ENCODE measurements at regions not wholly inside any gene's neighbourhood (a gene's known extent, or its start where the extent isn't known, plus 50 kb on each side); places are given as distances from the start of the nearest gene placed in this dataset.

- intact Hi-C loops (cut with DNase I) = no loop called here
- TF ChIP-seq, protein P1, sequence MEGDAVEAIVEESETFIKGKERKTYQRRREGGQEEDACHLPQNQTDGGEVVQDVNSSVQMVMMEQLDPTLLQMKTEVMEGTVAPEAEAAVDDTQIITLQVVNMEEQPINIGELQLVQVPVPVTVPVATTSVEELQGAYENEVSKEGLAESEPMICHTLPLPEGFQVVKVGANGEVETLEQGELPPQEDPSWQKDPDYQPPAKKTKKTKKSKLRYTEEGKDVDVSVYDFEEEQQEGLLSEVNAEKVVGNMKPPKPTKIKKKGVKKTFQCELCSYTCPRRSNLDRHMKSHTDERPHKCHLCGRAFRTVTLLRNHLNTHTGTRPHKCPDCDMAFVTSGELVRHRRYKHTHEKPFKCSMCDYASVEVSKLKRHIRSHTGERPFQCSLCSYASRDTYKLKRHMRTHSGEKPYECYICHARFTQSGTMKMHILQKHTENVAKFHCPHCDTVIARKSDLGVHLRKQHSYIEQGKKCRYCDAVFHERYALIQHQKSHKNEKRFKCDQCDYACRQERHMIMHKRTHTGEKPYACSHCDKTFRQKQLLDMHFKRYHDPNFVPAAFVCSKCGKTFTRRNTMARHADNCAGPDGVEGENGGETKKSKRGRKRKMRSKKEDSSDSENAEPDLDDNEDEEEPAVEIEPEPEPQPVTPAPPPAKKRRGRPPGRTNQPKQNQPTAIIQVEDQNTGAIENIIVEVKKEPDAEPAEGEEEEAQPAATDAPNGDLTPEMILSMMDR (IDR thresholded peaks at IDR 0.05; ENCODE audit: borderline replicate concordance, extremely low read depth, insufficient read depth) = no peak
- Histone ChIP-seq H3K9me3 (ENCODE audit: control insufficient read depth in 2 of 3, insufficient read depth in 1 of 3, low read length in 3 of 3) (no peaks in the 10 kb centered on the region), H3K4me3 (ENCODE audit: low read length in 3 of 3) (no peak overlapping the region), H3K36me3 (ENCODE audit: control insufficient read depth in 2 of 3, insufficient read depth in 3 of 3, low read length in 3 of 3) (no peaks in the 10 kb centered on the region), H3K4me1 (ENCODE audit: control insufficient read depth in 2 of 3, insufficient read depth in 2 of 3, low read depth in 1 of 3, low read length in 3 of 3) (no peaks in the 10 kb centered on the region), H3K9ac (ENCODE audit: low read length in 3 of 3) (no peak overlapping the region), H3K27me3 (ENCODE audit: control insufficient read depth, insufficient read depth, low read length) (no peaks in the 10 kb centered on the region), H3K27ac (ENCODE audit: low read depth in 2 of 2, low read length in 2 of 2) (no peak overlapping the region)
- no peak for FAIRE-seq
- DNase-seq = no peak
These were observed 395.6 kb upstream of the MPDZ start for GRCh38 chr9:13674926-13675637.

- FAIRE-seq (no peak), DNase-seq (no peak)
- H3K9ac ChIP-seq (ENCODE audit: low read length in 3 of 3) = no peak overlapping the region
- H3K36me3 ChIP-seq (ENCODE audit: control insufficient read depth in 2 of 3, insufficient read depth in 3 of 3, low read length in 3 of 3) = no peaks in the 10 kb centered on the region
- peaks cover 0 to 4% (median 0%) of the 10 kb centered on the region in 3 donors for H3K9me3 ChIP-seq (ENCODE audit: control insufficient read depth in 2 of 3, insufficient read depth in 1 of 3, low read length in 3 of 3)
- intact Hi-C loops (cut with DNase I) = no loop called here
- H3K4me1 ChIP-seq (ENCODE audit: control insufficient read depth in 2 of 3, insufficient read depth in 2 of 3, low read depth in 1 of 3, low read length in 3 of 3) = no peaks in the 10 kb centered on the region
- TF ChIP-seq, protein P1 (IDR thresholded peaks at IDR 0.05; ENCODE audit: borderline replicate concordance, extremely low read depth, insufficient read depth) = no peak
- no peaks in the 10 kb centered on the region for H3K27me3 ChIP-seq (ENCODE audit: control insufficient read depth, insufficient read depth, low read length)
- H3K4me3 ChIP-seq (ENCODE audit: low read length in 3 of 3) = no peak overlapping the region
- H3K27ac ChIP-seq (ENCODE audit: low read depth in 2 of 2, low read length in 2 of 2) = no peak overlapping the region
These were observed 393.9 kb upstream of the MPDZ start for GRCh38 chr9:13673348-13673747.

DNA sequence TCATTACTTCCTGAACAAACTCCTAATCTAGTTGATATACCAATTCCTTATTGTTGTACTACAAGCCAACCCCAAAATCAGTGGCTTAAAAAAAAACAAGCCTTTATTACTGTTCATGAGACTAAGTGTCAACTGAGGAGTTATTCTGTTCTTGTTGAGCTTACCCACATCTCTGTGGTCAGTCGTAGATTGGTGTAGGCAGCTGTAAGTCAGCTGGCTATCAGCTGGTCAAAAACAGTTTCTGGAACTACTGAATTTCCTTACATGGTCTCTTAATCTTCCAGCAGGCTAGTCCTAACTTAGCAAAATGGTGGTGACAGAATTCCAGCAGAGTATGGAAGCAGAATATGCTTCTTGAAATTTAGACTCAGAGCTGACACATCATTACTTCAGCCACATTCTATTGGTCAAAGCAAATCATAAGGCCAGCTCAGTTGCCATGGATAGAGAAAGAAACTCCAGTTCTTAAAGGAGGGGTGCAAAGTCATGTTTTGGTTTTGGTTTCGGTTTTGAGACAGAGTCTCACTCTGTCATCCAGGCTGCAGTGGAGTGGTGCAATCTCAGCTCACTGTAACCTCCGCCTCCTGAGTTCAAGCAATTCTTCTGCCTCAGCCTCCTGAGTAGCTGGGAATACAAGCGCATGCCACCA lies 386.1 kb upstream of the MPDZ start:
- Histone ChIP-seq H3K27ac (ENCODE audit: low read depth in 2 of 2, low read length in 2 of 2) (no peak overlapping the region), H3K9ac (ENCODE audit: low read length in 3 of 3) (no peak overlapping the region), H3K4me1 (ENCODE audit: control insufficient read depth in 2 of 3, insufficient read depth in 2 of 3, low read depth in 1 of 3, low read length in 3 of 3) (no peaks in the 10 kb centered on the region), H3K27me3 (ENCODE audit: control insufficient read depth, insufficient read depth, low read length) (no peaks in the 10 kb centered on the region), H3K4me3 (ENCODE audit: low read length in 3 of 3) (no peak overlapping the region), H3K36me3 (ENCODE audit: control insufficient read depth in 2 of 3, insufficient read depth in 3 of 3, low read length in 3 of 3) (no peaks in the 10 kb centered on the region), H3K9me3 (ENCODE audit: control insufficient read depth in 2 of 3, insufficient read depth in 1 of 3, low read length in 3 of 3) (peaks cover 0 to 4% (median 0%) of the 10 kb centered on the region in 3 donors)
- intact Hi-C loops (cut with DNase I) = no loop called here
- FAIRE-seq (no peak), DNase-seq (no peak)
- TF ChIP-seq, protein P1 (IDR thresholded peaks at IDR 0.05; ENCODE audit: borderline replicate concordance, extremely low read depth, insufficient read depth) = no peak

All from kidney (tissue), 13 donors.